Panc1 (cell line): ENCODE measurements at regions not wholly inside any gene's neighbourhood (a gene's known extent, or its start where the extent isn't known, plus 50 kb on each side); places are given as distances from the start of the nearest gene placed in this dataset.

ENCODE experiments used
- ATAC-seq: fragments of 200-7000 bp; cut with Tn5 transposase; 2 replicates; pipeline ENCODE4 v1.9.1; 2020; ENCODE audit warnings: mild to moderate bottlenecking, moderate library complexity
- BruUV-seq: library from RNA; stranded (reverse); fragments of 400-500 nt; replicated peaks from 2 replicates; lab custom pipeline; 2021; lab: Mats Ljungman, UMichigan
- CTCF ChIA-PET: fragments of 300-600 bp; sonication (Branson Sonifier 250); formaldehyde crosslinking; loops from one replicate; lab custom pipeline; 2022; ENCODE audit warnings: antibody characterized with exemption; lab: Charles Lee
- POLR2A ChIA-PET: fragments of 300-600 bp; sonication (Branson Sonifier 250); formaldehyde crosslinking; loops from one replicate; lab custom pipeline; 2022; ENCODE audit warnings: antibody characterized with exemption; lab: Charles Lee
- DNase-seq: peaks from one replicate; pipeline ENCODE4 v3.0.0-alpha.2; 2010; ENCODE audit warnings: low read depth, low spot score
- H3K27ac ChIP-seq: 2 replicates; pipeline ENCODE4 v1.5.1; 2011; ENCODE audit warnings: mild to moderate bottlenecking, low read length, inconsistent platforms
- H3K27me3 ChIP-seq: fragments of 200-500 bp; sonication (Bioruptor generic); 2 replicates; pipeline ENCODE4 v1.6.0; 2014; ENCODE audit warnings: low read length, inconsistent platforms; ENCODE audit not compliant: control insufficient read depth, insufficient read depth
- H3K36me3 ChIP-seq: fragments of 200-500 bp; sonication (Bioruptor generic); 2 replicates; pipeline ENCODE4 v1.5.1; 2014; ENCODE audit warnings: inconsistent platforms, mild to moderate bottlenecking, low read length, moderate library complexity; ENCODE audit not compliant: control insufficient read depth, insufficient read depth
- H3K4me1 ChIP-seq: 2 replicates; pipeline ENCODE4 v1.5.1; 2011; ENCODE audit warnings: inconsistent platforms, mild to moderate bottlenecking, low read length, moderate library complexity; ENCODE audit not compliant: control insufficient read depth, insufficient read depth
- H3K4me3 ChIP-seq, 2 experiments: 2 replicates each; pipeline ENCODE4 v1.5.1; 2011 to 2012; ENCODE audit warnings: low read depth in 2 of 2, low read length in 2 of 2, mild to moderate bottlenecking in 2 of 2, inconsistent platforms in 1 of 2, moderate library complexity in 1 of 2
- H3K9me3 ChIP-seq: fragments of 200-500 bp; sonication (Bioruptor generic); 2 replicates; pipeline ENCODE4 v1.5.1; 2014; ENCODE audit warnings: low read depth, mild to moderate bottlenecking, inconsistent platforms, low read length, moderate library complexity; ENCODE audit not compliant: control insufficient read depth, insufficient read depth
- POLR2AphosphoS5 ChIP-seq: IDR thresholded peaks from 2 replicates; pipeline ENCODE4 v1.6.1; 2012; ENCODE audit warnings: mild to moderate bottlenecking, low read depth, low read length, moderate library complexity
- SIN3A ChIP-seq: IDR thresholded peaks from 2 replicates; pipeline ENCODE4 v1.6.1; 2012; ENCODE audit warnings: low read depth, mild to moderate bottlenecking, low read length, moderate library complexity, borderline replicate concordance; ENCODE audit not compliant: insufficient read depth
- TCF7L2 ChIP-seq: IDR thresholded peaks from 2 replicates; pipeline ENCODE4 v1.6.1; 2011; ENCODE audit warnings: mild to moderate bottlenecking, low read depth, low read length, inconsistent platforms
- in situ Hi-C: cut with HindIII; loops from 2 replicates; pipeline ENCODE4 v1.10.0; 2016; ENCODE audit warnings: low sequenced_read_pairs, low pct_unique_long_range_greater_than_20kb
- intact Hi-C: fragments of 100-400 bp; cut with micrococcal nuclease; formaldehyde crosslinking; loops from one replicate; pipeline ENCODE4 v1.10.0; 2022; ENCODE audit not compliant: unreplicated experiment
- TF ChIP-seq, protein P1 (sequence below), 2 experiments: IDR thresholded peaks; 2 replicates each; pipeline ENCODE4 v1.6.1; 2011 to 2012; ENCODE audit warnings: low read depth in 2 of 2, control low read depth in 1 of 2, low read length in 1 of 2, mild to moderate bottlenecking in 1 of 2, moderate library complexity in 1 of 2; ENCODE audit not compliant: insufficient read depth in 1 of 2
- TF ChIP-seq, protein P2 (sequence below): fragments of 450-650 bp; IDR thresholded peaks from 2 replicates; pipeline ENCODE4 v1.5.1; 2017; ENCODE audit warnings: mild to moderate bottlenecking

DNA sequence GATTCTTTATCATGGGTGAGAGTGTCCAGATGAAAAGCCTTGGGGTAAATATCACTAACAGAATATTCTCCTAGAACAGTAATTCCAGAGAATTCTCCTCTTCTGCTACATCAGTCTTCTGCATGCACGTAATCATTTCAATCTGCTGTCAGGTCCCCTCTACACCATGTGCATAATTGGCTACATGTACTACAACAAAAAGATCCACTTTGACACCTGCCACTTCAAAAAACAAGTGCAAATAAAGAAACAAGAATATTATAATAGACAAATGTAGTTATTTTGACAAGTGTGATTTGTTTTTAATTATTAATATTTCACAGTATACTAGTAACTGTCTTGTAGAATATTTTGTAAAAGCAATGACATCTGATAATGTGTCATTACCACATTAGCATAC lies 154.2 kb downstream of the SAMD5 start:
- Histone ChIP-seq H3K27me3 (no peaks in the 10 kb centered on the region), H3K4me1 (no peaks in the 10 kb centered on the region), H3K4me3 (no peak overlapping the region), H3K9me3 (no peaks in the 10 kb centered on the region), H3K27ac (no peak overlapping the region), H3K36me3 (no peaks in the 10 kb centered on the region)
- in situ Hi-C loops (no loop called here), intact Hi-C loops (no loop called here)
- ChIA-PET POLR2A (no interaction called here), CTCF (no interaction called here)
- no peak for ATAC-seq
- BruUV-seq = no TSS peak
- no peak for DNase-seq
- TF ChIP-seq, protein P1, sequence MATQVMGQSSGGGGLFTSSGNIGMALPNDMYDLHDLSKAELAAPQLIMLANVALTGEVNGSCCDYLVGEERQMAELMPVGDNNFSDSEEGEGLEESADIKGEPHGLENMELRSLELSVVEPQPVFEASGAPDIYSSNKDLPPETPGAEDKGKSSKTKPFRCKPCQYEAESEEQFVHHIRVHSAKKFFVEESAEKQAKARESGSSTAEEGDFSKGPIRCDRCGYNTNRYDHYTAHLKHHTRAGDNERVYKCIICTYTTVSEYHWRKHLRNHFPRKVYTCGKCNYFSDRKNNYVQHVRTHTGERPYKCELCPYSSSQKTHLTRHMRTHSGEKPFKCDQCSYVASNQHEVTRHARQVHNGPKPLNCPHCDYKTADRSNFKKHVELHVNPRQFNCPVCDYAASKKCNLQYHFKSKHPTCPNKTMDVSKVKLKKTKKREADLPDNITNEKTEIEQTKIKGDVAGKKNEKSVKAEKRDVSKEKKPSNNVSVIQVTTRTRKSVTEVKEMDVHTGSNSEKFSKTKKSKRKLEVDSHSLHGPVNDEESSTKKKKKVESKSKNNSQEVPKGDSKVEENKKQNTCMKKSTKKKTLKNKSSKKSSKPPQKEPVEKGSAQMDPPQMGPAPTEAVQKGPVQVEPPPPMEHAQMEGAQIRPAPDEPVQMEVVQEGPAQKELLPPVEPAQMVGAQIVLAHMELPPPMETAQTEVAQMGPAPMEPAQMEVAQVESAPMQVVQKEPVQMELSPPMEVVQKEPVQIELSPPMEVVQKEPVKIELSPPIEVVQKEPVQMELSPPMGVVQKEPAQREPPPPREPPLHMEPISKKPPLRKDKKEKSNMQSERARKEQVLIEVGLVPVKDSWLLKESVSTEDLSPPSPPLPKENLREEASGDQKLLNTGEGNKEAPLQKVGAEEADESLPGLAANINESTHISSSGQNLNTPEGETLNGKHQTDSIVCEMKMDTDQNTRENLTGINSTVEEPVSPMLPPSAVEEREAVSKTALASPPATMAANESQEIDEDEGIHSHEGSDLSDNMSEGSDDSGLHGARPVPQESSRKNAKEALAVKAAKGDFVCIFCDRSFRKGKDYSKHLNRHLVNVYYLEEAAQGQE (IDR thresholded peaks at IDR 0.05; ENCODE audit: insufficient read depth in 1 of 2, low read depth in 2 of 2, low read length in 1 of 2) = no peak
- TF ChIP-seq, protein P2, sequence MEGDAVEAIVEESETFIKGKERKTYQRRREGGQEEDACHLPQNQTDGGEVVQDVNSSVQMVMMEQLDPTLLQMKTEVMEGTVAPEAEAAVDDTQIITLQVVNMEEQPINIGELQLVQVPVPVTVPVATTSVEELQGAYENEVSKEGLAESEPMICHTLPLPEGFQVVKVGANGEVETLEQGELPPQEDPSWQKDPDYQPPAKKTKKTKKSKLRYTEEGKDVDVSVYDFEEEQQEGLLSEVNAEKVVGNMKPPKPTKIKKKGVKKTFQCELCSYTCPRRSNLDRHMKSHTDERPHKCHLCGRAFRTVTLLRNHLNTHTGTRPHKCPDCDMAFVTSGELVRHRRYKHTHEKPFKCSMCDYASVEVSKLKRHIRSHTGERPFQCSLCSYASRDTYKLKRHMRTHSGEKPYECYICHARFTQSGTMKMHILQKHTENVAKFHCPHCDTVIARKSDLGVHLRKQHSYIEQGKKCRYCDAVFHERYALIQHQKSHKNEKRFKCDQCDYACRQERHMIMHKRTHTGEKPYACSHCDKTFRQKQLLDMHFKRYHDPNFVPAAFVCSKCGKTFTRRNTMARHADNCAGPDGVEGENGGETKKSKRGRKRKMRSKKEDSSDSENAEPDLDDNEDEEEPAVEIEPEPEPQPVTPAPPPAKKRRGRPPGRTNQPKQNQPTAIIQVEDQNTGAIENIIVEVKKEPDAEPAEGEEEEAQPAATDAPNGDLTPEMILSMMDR = no peak
- no peak for TF ChIP-seq SIN3A
- no peak for TF ChIP-seq TCF7L2
- TF ChIP-seq POLR2AphosphoS5 = no peak

DNA sequence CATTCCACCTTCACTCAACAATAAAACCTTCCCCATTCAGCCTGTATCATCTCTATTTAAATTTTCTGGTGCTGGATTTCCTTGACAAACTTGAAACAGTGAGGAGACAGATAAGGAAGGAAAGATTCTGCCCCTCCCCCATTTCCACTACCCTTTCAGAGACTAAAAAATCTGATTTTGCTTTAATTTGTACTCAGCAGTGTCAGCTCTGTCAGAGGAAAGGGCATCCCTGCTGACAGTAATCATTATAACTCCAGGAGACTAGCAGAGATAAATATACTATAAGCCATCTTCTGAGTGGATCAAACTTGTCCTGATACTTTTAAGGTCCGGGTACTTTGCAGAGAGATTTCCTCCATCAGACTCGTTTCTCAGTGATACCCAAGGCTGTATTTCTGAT lies 155.6 kb downstream of the SAMD5 start:
- Histone ChIP-seq H3K36me3 (no peaks in the 10 kb centered on the region), H3K4me3 (no peak overlapping the region), H3K4me1 (no peaks in the 10 kb centered on the region), H3K27ac (no peak overlapping the region), H3K27me3 (no peaks in the 10 kb centered on the region), H3K9me3 (no peaks in the 10 kb centered on the region)
- intact Hi-C loops (no loop called here), in situ Hi-C loops (no loop called here)
- no peak for ATAC-seq
- TF ChIP-seq, protein P1 (IDR thresholded peaks at IDR 0.05; ENCODE audit: insufficient read depth in 1 of 2, low read depth in 2 of 2, low read length in 1 of 2) = no peak
- no peak for TF ChIP-seq SIN3A
- no peak for TF ChIP-seq POLR2AphosphoS5
- TF ChIP-seq, protein P2 = no peak
- TF ChIP-seq TCF7L2 = no peak
- no peak for DNase-seq
- BruUV-seq = no TSS peak
- POLR2A ChIA-PET = no interaction called here
- CTCF ChIA-PET = no interaction called here
